GM12873 (cell line): ENCODE measurements at regions not wholly inside any gene's neighbourhood (a gene's known extent, or its start where the extent isn't known, plus 50 kb on each side); places are given as distances from the start of the nearest gene placed in this dataset.

ENCODE experiments used
- TF ChIP-seq, protein P1 (sequence below): IDR thresholded peaks from 2 replicates; pipeline ENCODE4 v1.5.1; 2012; ENCODE audit warnings: low read depth, mild to moderate bottlenecking, moderate library complexity, low read length, control low read depth; ENCODE audit not compliant: insufficient read depth; ENCODE audit errors: missing control alignments

DNA sequence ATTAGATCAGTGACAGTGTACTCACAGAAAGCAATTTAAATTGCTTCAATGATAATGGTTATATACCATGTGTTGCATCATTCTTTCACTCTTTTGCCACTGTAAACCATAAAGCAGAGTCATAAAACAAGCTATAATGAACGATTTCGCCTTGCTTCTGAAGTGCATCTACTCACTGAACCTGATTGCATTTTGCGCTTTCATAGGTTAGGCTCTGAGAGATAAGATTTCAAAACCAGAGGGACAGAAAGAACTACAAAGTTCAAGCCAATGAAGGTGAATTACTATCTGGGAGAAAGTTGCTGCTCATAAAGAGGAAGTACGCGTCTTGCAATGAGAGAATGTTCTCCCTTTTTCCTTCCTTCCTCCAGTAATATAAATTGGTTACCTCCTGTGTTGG, 412.7 kb downstream of the CETN3 start:
- TF ChIP-seq, protein P1, sequence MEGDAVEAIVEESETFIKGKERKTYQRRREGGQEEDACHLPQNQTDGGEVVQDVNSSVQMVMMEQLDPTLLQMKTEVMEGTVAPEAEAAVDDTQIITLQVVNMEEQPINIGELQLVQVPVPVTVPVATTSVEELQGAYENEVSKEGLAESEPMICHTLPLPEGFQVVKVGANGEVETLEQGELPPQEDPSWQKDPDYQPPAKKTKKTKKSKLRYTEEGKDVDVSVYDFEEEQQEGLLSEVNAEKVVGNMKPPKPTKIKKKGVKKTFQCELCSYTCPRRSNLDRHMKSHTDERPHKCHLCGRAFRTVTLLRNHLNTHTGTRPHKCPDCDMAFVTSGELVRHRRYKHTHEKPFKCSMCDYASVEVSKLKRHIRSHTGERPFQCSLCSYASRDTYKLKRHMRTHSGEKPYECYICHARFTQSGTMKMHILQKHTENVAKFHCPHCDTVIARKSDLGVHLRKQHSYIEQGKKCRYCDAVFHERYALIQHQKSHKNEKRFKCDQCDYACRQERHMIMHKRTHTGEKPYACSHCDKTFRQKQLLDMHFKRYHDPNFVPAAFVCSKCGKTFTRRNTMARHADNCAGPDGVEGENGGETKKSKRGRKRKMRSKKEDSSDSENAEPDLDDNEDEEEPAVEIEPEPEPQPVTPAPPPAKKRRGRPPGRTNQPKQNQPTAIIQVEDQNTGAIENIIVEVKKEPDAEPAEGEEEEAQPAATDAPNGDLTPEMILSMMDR, result no peak

DNA sequence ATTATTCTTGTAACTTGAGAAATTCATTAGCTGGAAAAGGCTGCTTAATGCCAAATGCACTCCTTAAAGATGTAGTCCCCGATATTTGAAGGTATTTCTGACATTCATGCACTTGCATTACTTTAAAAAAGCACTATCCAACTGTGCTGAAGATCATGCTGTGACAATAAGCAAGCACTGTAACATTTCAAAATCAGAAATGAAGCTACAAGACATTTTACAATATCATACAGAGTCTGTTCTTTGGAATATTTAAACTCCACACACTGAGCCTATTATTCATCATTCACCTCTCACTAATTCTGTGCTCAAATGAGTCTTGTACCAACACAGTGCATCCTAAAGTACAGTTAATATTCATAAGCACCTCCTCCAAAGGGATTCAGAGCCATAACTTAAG, 413.2 kb downstream of the CETN3 start:
- TF ChIP-seq, protein P1, result no peak

DNA sequence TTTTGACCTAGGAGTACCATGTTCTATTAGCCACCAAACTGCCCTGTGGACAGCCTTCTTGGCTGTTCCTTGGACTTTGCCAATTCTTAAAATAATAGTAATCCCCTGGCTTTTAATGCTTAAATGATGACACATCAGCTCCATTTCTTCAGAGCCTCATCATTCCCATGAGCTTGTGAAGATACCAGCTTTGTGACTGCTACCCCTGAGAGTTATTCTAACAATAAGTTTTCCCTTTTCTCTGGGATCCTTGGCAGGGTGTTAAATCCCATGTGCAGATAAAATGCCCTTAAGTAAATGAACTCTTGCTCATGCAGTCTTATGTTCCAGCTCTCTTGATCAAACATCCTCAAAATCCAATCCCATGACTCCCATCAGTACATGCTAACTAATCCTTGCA, 415.3 kb downstream of the CETN3 start:
- TF ChIP-seq, protein P1, result no peak

DNA sequence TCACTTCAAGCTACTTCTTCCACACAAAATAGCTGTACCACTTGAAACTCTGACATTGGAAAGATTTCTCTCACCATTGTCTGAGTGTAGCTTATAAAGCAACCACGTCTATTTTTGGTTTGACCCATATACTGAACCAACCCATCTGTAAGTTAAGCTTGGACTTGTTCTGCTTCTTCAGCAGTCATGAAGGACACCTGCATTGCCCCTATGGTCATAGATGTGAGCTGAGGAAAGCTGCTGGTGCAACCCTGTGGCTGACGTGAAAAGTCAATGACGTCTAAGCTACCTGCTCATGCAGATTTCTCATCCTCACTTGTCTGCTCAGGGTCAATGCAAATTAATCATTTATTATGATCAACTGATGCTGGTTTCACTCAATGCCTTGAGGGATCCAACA, 417.4 kb downstream of the CETN3 start:
- TF ChIP-seq, protein P1, result no peak

DNA sequence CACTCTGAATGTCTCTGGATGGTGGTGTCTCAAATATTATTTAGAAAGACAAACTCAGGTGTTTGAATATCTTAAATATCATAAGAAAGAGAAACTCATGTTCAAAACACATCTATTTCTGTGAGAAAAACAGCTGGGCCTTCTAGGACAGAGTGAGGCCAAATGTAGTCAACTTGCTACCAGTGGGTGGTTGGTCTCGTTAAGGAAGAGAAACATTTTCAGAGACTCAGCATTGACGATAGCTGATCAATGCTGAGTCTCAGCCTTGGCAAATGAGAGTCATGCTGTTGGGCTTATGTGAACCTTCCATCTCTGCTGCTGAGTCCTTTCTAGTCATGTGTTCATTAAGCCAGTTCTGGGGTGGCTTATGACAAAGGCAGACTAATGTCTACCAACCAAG, 418.0 kb downstream of the CETN3 start:
- TF ChIP-seq, protein P1, result no peak

DNA sequence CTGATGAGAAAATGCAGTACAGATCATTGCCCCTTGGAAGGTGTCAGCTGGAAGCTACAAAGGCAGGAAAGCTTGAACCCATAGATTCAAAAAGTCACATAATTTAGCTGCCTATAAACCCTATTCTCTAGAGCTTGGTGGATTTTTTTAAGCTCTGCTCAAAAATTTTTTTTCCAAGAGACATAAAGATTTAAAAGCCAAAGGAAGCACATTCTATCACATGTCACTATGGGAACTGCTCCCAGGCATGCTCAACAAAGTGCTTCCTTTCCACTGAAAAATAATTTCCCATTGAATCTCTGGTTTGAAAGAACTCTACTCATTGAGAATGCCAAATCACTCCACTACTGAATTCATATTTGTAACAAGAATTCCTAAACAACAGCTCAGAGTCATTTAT, 419.8 kb downstream of the CETN3 start:
- TF ChIP-seq, protein P1, result no peak

DNA sequence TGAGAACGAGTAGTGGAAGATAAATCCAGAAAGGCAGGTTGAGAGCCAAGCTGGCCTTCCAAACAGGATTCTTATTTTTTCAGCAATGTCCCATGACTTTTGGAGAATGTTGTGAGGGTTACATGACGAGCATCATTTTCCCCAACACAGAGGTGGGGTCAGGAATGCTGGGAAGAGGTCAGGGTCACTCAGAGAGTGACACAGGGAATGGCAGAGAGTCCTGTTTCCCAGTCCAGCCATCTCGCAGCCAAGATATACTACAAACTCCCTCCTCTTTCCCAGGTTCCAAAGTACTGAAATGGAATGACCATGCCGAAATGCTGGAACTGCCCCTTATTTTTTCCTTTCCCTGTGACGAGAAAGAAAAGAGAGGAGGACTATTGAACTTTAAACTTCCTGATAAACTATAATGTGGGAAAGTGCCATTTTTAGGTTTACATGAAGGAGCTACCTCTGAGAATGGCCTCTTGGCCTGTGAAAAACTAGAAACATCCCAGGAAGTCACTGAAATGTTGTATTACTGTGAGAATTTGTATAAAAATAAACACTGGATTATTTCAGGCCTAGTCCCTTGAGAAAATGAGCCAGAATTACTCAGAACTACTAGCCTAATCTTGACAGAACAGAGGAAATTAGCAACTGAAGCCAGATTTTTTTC, 420.4 kb downstream of the CETN3 start:
- TF ChIP-seq, protein P1, result no peak
